Common myeloid progenitor, CD34-positive (primary cell): ENCODE measurements at regions not wholly inside any gene's neighbourhood (a gene's known extent, or its start where the extent isn't known, plus 50 kb on each side); places are given as distances from the start of the nearest gene placed in this dataset.

Experiments
- CTCF ChIA-PET: fragments of 350-600 bp; sonication (Branson Sonifier 250); formaldehyde crosslinking; loops from one replicate; lab custom pipeline; 2021; ENCODE audit warnings: antibody characterized with exemption; lab: Charles Lee
- POLR2A ChIA-PET: fragments of 350-600 bp; sonication (Branson Sonifier 250); formaldehyde crosslinking; loops from one replicate; lab custom pipeline; 2021; ENCODE audit warnings: antibody characterized with exemption; lab: Charles Lee
- DNase-seq, 3 donors: peaks; one replicate each; pipeline versions ENCODE4 v3.0.0 to v3.0.0-alpha.2; 2013
- H3K27ac ChIP-seq, 2 experiments: 1 replicate in 1 of 2; 2 replicates in 1 of 2; pipeline ENCODE4 v1.7.0; 2013; ENCODE audit warnings: inconsistent platforms in 2 of 2, low read length in 2 of 2, mild to moderate bottlenecking in 2 of 2, low read depth in 1 of 2, moderate library complexity in 1 of 2; ENCODE audit not compliant: severe bottlenecking in 2 of 2, insufficient read depth in 1 of 2, poor library complexity in 1 of 2
- H3K27me3 ChIP-seq, 5 experiments: replicated peaks in 2 of 5; 1 replicate in 3 of 5; 2 replicates in 2 of 5; pipeline versions ENCODE4 v1.6.1 to v1.7.0; 2013; ENCODE audit warnings: low read length in 4 of 5, mild to moderate bottlenecking in 2 of 5, moderate library complexity in 2 of 5, inconsistent platforms in 1 of 5; ENCODE audit not compliant: insufficient read depth in 5 of 5, control insufficient read depth in 4 of 5
- H3K36me3 ChIP-seq, 4 experiments: 1 replicate in 2 of 4; 2 replicates in 2 of 4; pipeline versions ENCODE4 v1.6.1 to v1.7.0; 2013; ENCODE audit warnings: low read length in 3 of 4, control low read depth in 1 of 4, mild to moderate bottlenecking in 1 of 4; ENCODE audit not compliant: control insufficient read depth in 4 of 4, insufficient read depth in 4 of 4
- H3K4me1 ChIP-seq, 4 experiments: 1 replicate in 3 of 4; 2 replicates in 1 of 4; pipeline versions ENCODE4 v1.6.1 to v1.7.1; 2013; ENCODE audit warnings: low read length in 3 of 4, mild to moderate bottlenecking in 3 of 4, control low read depth in 1 of 4, inconsistent platforms in 1 of 4, moderate library complexity in 1 of 4; ENCODE audit not compliant: control insufficient read depth in 4 of 4, insufficient read depth in 4 of 4; ENCODE audit errors: control extremely low read depth in 1 of 4
- H3K4me3 ChIP-seq, 7 experiments: 1 replicate in 4 of 7; 2 replicates in 3 of 7; pipeline versions ENCODE4 v1.5.1 to v1.7.0; 2013; ENCODE audit warnings: mild to moderate bottlenecking in 7 of 7, low read length in 6 of 7, moderate library complexity in 6 of 7, inconsistent platforms in 2 of 7, low read depth in 2 of 7, control low read depth in 1 of 7; ENCODE audit not compliant: insufficient read depth in 4 of 7, control insufficient read depth in 1 of 7; ENCODE audit errors: extremely low read depth in 1 of 7
- H3K9me3 ChIP-seq, 5 experiments: 1 replicate in 4 of 5; 2 replicates in 1 of 5; pipeline versions ENCODE4 v1.6.1 to v1.7.1; 2013; ENCODE audit warnings: low read length in 4 of 5, mild to moderate bottlenecking in 2 of 5, inconsistent platforms in 1 of 5, low read depth in 1 of 5, moderate library complexity in 1 of 5; ENCODE audit not compliant: control insufficient read depth in 4 of 5, insufficient read depth in 2 of 5; ENCODE audit errors: control extremely low read depth in 1 of 5
- WGBS: methylation state at CpG from one replicate; pipeline ENCODE4 v1.1.5; 2013; ENCODE audit not compliant: insufficient coverage; 5-methylcytosine and 5-hydroxymethylcytosine counted together

- Histone ChIP-seq H3K36me3 (no peaks in the 10 kb centered on the region), H3K9me3 (no peaks in the 10 kb centered on the region), H3K27ac (no peak overlapping the region), H3K4me3 (no peak overlapping the region), H3K4me1 (peaks cover 4 to 34% (median 23%) of the 10 kb centered on the region in 4 experiments), H3K27me3 (no peaks in the 10 kb centered on the region)
- 71% methylated on average over 3 of the region's 4 CpGs for WGBS
- ChIA-PET POLR2A (no interaction called here), CTCF (no interaction called here)
- no peak for DNase-seq
These were observed 210.0 kb downstream of the RPLP1 start for GRCh38 chr15:69662645-69663000.

GRCh38 chr15:69663441-69663840, 210.8 kb downstream of the RPLP1 start:
- no peak for DNase-seq
- peaks cover 4 to 42% (median 31%) of the 10 kb centered on the region in 4 experiments for H3K4me1 ChIP-seq
- no peak overlapping the region for H3K4me3 ChIP-seq
- H3K27me3 ChIP-seq, result no peaks in the 10 kb centered on the region
- H3K27ac ChIP-seq, result no peak overlapping the region
- CTCF ChIA-PET, result interaction anchor here (1.1 kb wide), 2 partner anchors 10 to 87 kb away, joined by 3 read pairs; no protein-coding TSS in a partner anchor
- H3K36me3 ChIP-seq, result no peaks in the 10 kb centered on the region
- H3K9me3 ChIP-seq, result no peaks in the 10 kb centered on the region
- POLR2A ChIA-PET, result no interaction called here

GRCh38 chr15:69663982-69664381, 211.4 kb downstream of the RPLP1 start:
- CTCF ChIA-PET, result interaction anchor here (1.0 to 2.4 kb wide), 4 partner anchors 9 to 87 kb away, joined by 3 to 7 read pairs (median 3); no protein-coding TSS in a partner anchor
- no peaks in the 10 kb centered on the region for H3K9me3 ChIP-seq
- H3K27ac ChIP-seq, result no peak overlapping the region
- peaks cover 4 to 47% (median 37%) of the 10 kb centered on the region in 4 experiments for H3K4me1 ChIP-seq
- 94% methylated on average over 3 of the region's 3 CpGs for WGBS
- H3K27me3 ChIP-seq, result no peaks in the 10 kb centered on the region
- H3K36me3 ChIP-seq, result no peaks in the 10 kb centered on the region
- no peak for DNase-seq
- POLR2A ChIA-PET, result no interaction called here
- no peak overlapping the region for H3K4me3 ChIP-seq

- WGBS, result 94% methylated on average over 24 of the region's 28 CpGs
- Histone ChIP-seq H3K36me3 (no peaks in the 10 kb centered on the region), H3K4me3 (no peak overlapping the region), H3K27ac (no peak overlapping the region), H3K9me3 (no peaks in the 10 kb centered on the region), H3K4me1 (peaks cover 4 to 56% (median 44%) of the 10 kb centered on the region in 4 experiments), H3K27me3 (no peaks in the 10 kb centered on the region)
- DNase-seq, result no peak
- ChIA-PET CTCF (interaction anchor here (1.0 to 2.4 kb wide), 3 partner anchors 9 to 59 kb away, joined by 3 to 7 read pairs (median 3); no protein-coding TSS in a partner anchor), POLR2A (no interaction called here)
These were observed 212.3 kb downstream of the RPLP1 start for GRCh38 chr15:69664572-69665571.

DNA sequence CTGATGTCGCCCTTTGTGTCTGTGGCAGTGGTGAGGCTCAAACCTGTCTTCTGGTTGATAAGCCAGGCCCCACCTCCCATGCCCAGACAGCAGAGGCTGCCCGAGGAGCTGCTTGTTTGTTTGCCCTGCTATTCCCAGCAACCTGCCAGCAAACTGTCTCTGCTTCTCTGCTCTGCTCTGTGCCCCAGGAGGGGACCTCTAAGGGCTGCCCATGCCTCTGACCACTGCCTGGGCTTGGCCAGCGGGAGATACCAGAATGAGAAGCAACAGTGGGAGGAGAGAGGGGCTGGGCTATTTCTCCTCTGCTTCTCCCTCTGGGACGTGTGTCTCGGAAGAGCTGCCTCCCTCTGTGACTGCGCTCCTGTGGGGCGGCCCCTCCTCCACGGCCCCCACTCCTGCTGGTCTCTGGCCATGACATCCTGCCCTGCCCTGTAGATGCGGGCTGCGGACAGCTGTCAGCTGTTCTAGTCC, 213.1 kb downstream of the RPLP1 start:
- no peak overlapping the region for H3K27ac ChIP-seq
- 84% methylated on average over 9 of the region's 10 CpGs for WGBS
- no peaks in the 10 kb centered on the region for H3K27me3 ChIP-seq
- peak in 2 of 3 donors; percentile 25 to 42 for DNase-seq
- ChIA-PET CTCF (interaction anchor here (1.5 to 2.4 kb wide), 2 partner anchors 30 to 55 kb away, joined by 4 to 7 read pairs; no protein-coding TSS in a partner anchor), POLR2A (no interaction called here)
- H3K9me3 ChIP-seq, result no peaks in the 10 kb centered on the region
- peaks cover 4 to 63% (median 45%) of the 10 kb centered on the region in 4 experiments for H3K4me1 ChIP-seq
- no peak overlapping the region for H3K4me3 ChIP-seq
- H3K36me3 ChIP-seq, result no peaks in the 10 kb centered on the region

- H3K9me3 ChIP-seq, result no peaks in the 10 kb centered on the region
- peak overlapping the region in 3 of 7 experiments; percentile 35 to 41 (median 36) for H3K4me3 ChIP-seq
- DNase-seq, result peak; percentile 53 to 89 (median 83)
- CTCF ChIA-PET, result interaction anchor here (1.5 to 2.4 kb wide), 2 partner anchors 29 to 54 kb away, joined by 4 to 7 read pairs; no protein-coding TSS in a partner anchor
- H3K36me3 ChIP-seq, result no peaks in the 10 kb centered on the region
- H3K27me3 ChIP-seq, result no peaks in the 10 kb centered on the region
- POLR2A ChIA-PET, result no interaction called here
- H3K4me1 ChIP-seq, result peaks cover 4 to 61% (median 44%) of the 10 kb centered on the region in 4 experiments
- WGBS, result 45% methylated on average over 7 of the region's 10 CpGs
- H3K27ac ChIP-seq, result no peak overlapping the region
These were observed 213.8 kb downstream of the RPLP1 start for GRCh38 chr15:69666441-69666882.
